Stimulated activated CD8-positive, alpha-beta memory T cell treated with anti-CD3 and anti-CD28 coated beads, Interleukin-12 subunit alpha, Interleukin-12 subunit beta, amount 100 ng/mL, for 24 hours (primary cell): ENCODE measurements at regions not wholly inside any gene's neighbourhood (a gene's known extent, or its start where the extent isn't known, plus 50 kb on each side); places are given as distances from the start of the nearest gene placed in this dataset.

Experiments used
- DNase-seq: peaks from one replicate; pipeline ENCODE4 v3.0.0-alpha.2; 2020; ENCODE audit errors: extremely low read depth

GRCh38 chr21:25330266-25330665, 277.0 kb downstream of the MRPL39 start:
- no peak for DNase-seq

- DNase-seq: no peak
Observed at GRCh38 chr21:25329227-25329825, 278.0 kb downstream of the MRPL39 start.

- no peak for DNase-seq
Observed at GRCh38 chr21:25328736-25329135, 278.5 kb downstream of the MRPL39 start.

- no peak for DNase-seq
Observed at GRCh38 chr21:25326181-25326580, 281.1 kb downstream of the MRPL39 start.

GRCh38 chr21:25324666-25325065, 282.6 kb downstream of the MRPL39 start:
- no peak for DNase-seq

GRCh38 chr21:25323356-25323949, 283.8 kb downstream of the MRPL39 start:
- no peak for DNase-seq

- DNase-seq: no peak
Observed at GRCh38 chr21:25314247-25314646, 293.0 kb downstream of the MRPL39 start.

GRCh38 chr21:25313829-25314228, 293.5 kb downstream of the MRPL39 start:
- no peak for DNase-seq

- DNase-seq: no peak
Observed at GRCh38 chr21:25307489-25307888, 299.8 kb downstream of the MRPL39 start.

- DNase-seq: no peak
Observed at GRCh38 chr21:25304611-25305010, 302.7 kb downstream of the MRPL39 start.

GRCh38 chr21:25300632-25301031, 306.6 kb downstream of the MRPL39 start:
- no peak for DNase-seq

GRCh38 chr21:25298512-25299491, 308.5 kb downstream of the MRPL39 start:
- DNase-seq: no peak

- no peak for DNase-seq
Observed at GRCh38 chr21:25297117-25297516, 310.2 kb downstream of the MRPL39 start.

- no peak for DNase-seq
Observed at GRCh38 chr21:25296252-25296651, 311.0 kb downstream of the MRPL39 start.

- no peak for DNase-seq
Observed at GRCh38 chr21:25292396-25292795, 314.9 kb downstream of the MRPL39 start.

GRCh38 chr21:25283720-25284119, 323.6 kb downstream of the MRPL39 start:
- no peak for DNase-seq

- DNase-seq: no peak
Observed at GRCh38 chr21:25281134-25281533, 326.1 kb downstream of the MRPL39 start.

GRCh38 chr21:25280061-25280460, 327.2 kb downstream of the MRPL39 start:
- DNase-seq: no peak

GRCh38 chr21:25273959-25274358, 333.3 kb downstream of the MRPL39 start:
- DNase-seq: no peak

GRCh38 chr21:25254491-25255174, 352.6 kb downstream of the MRPL39 start:
- DNase-seq: no peak

GRCh38 chr21:25246546-25246945, 360.7 kb downstream of the MRPL39 start:
- DNase-seq: no peak

- DNase-seq: no peak
Observed at GRCh38 chr21:25244735-25245134, 362.5 kb downstream of the MRPL39 start.
